Gastrocnemius medialis (tissue), 4 donors: ENCODE measurements at regions not wholly inside any gene's neighbourhood (a gene's known extent, or its start where the extent isn't known, plus 50 kb on each side); places are given as distances from the start of the nearest gene placed in this dataset.

ENCODE experiments used
- CTCF ChIP-seq, 5 experiments: fragments of 450-650 bp in 3 of 5; fragments of 200-600 bp in 2 of 5; sonication (generic) in 2 of 5; IDR thresholded peaks in 4 of 5; conservative IDR thresholded peaks in 1 of 5; 1 replicate in 4 of 5; 2 replicates in 1 of 5; pipeline ENCODE4 v1.5.1; 2016 to 2019; ENCODE audit warnings: antibody characterized with exemption in 5 of 5, mild to moderate bottlenecking in 3 of 5, moderate library complexity in 3 of 5
- POLR2A ChIP-seq, 2 donors: fragments of 450-650 bp; IDR thresholded peaks; one replicate each; pipeline ENCODE4 v1.6.1; 2017; ENCODE audit warnings: antibody characterized with exemption in 2 of 2, mild to moderate bottlenecking in 2 of 2, moderate library complexity in 2 of 2

- TF ChIP-seq POLR2A (IDR thresholded peaks at IDR 0.05) = no peak
- TF ChIP-seq CTCF (IDR thresholded peaks at IDR 0.05 in 4 of 5, conservative IDR thresholded peaks at IDR 0.05 in 1 of 5) = no peak
Observed at GRCh38 chr4:184526228-184526627, 51.9 kb upstream of the IRF2 start.
